NCI-H1092 treated with DMSO at 0.1 percent for 48 hours (cell line): ENCODE measurements at regions not wholly inside any gene's neighbourhood (a gene's known extent, or its start where the extent isn't known, plus 50 kb on each side); places are given as distances from the start of the nearest gene placed in this dataset.

ENCODE experiments used
- DNase-seq: peaks from one replicate; lab custom pipeline; 2025; lab: John Stamatoyannopoulos, UW

GRCh38 chr2:128368437-128369107, 49.9 kb upstream of the HS6ST1 start:
- DNase-seq: no peak

DNA sequence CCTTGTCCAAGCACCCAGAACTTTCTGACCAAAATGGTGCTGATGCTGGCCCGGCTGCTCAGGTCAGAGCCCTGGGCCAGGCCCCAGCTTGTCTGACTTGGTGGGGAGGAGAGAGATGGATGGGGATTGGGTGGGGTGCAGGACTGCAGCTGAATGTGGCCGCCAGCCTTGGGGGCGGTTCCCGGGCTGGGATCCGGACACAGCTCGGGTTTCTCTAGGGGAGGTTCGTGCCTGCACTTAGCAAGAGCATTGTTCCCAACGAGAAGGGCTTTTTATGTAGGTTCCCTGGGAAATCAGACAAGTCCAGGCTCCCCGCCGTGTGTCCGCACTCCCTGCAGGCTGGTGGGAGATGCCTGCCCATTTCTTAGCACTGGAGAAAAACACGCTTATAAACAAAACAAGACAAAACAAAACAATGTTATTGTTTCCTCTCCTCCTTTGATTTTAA, 50.5 kb upstream of the HS6ST1 start:
- no peak for DNase-seq

- DNase-seq: no peak
Measured at GRCh38 chr2:128369602-128370467, 51.2 kb upstream of the HS6ST1 start.

- DNase-seq: no peak
Measured at GRCh38 chr2:128370468-128371247, 52.0 kb upstream of the HS6ST1 start.

DNA sequence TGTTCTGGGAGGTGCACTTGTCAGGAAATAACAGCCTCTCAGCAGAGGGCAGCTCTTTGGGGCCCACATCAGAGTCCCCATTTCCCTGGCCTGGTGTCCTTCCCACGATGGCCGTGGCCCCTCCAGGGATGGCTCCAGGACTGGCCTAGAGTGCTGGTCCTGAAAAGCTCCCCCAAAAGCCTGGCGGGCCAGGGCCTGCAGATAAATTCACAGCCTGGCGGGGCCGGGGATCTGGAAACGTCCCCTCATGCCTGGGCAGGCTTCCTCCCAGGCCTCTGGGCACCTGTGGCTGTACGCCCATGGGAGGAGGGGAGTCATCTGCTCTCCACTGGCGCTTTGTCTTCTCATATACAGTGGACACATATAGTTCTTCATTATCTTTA, 52.6 kb upstream of the HS6ST1 start:
- DNase-seq: no peak

DNA sequence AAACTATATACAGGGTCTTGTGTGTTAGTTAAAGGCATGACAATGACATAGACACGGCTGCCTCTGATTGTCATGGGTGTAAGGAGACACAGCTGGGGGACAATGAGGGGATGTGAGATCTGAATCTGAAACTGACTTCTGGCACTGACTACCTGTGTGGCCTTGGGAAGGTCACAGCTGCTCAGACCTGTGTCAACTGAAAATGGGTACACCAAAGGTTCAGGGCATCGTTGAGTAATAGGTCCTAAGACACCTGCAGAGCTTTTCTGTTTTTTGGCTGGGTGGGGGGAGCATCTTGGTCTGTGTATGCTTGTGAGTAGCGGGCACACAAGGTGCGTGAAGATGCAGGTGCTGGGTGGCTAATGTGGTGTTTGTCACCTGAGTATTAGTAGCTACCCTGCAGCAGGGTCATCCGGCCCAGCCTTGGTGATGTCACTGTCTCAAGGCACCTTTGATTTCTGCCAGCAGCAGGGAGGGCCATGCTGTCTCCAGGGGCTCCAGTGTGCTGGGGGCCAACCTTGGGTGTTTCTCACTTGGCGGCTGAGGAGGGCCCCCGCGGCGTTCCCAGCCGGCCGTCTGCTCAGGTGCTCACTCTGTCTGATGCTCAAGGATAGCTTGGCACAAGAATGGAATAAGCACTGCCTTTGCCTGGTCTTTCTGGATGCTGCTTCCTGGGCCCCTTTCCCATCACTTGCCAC, 53.1 kb upstream of the HS6ST1 start:
- DNase-seq: no peak

DNA sequence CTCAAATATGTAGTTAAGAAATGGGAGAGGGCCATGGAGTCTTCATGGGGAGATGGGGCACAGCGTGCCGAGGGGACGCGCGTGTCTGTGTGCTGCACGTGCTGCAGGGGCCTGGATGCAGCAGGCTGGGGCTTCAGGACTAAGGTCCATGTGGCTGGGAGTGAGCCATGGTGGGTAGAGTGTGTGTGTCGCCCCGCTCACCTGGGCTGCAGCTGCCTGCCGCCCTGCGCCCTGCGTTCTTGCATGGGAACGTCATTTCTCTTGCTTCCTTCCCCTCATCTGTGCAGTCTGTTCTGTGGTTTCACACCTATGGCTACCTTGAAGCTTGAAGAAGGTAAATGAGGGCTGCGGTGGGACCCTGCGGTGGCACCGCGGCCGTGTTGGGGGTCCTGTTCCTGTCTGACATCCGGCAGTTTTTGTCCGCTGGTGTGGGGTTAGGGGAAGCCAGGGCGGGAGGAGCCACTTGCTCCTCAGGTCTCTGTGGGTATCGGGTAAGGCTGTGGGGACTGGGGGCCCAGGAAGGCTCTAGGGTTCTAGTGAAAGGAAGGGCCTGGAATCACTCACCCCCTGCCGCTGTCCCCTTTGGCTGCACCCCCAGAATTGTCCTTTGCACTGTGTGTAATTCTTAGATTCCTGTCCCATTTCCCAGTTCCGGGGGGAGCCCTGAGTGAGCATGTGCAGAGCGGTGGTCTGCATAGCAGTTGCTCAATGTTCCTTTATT, 54.1 kb upstream of the HS6ST1 start:
- no peak for DNase-seq

GRCh38 chr2:128373451-128374000, 54.9 kb upstream of the HS6ST1 start:
- DNase-seq: no peak

DNA sequence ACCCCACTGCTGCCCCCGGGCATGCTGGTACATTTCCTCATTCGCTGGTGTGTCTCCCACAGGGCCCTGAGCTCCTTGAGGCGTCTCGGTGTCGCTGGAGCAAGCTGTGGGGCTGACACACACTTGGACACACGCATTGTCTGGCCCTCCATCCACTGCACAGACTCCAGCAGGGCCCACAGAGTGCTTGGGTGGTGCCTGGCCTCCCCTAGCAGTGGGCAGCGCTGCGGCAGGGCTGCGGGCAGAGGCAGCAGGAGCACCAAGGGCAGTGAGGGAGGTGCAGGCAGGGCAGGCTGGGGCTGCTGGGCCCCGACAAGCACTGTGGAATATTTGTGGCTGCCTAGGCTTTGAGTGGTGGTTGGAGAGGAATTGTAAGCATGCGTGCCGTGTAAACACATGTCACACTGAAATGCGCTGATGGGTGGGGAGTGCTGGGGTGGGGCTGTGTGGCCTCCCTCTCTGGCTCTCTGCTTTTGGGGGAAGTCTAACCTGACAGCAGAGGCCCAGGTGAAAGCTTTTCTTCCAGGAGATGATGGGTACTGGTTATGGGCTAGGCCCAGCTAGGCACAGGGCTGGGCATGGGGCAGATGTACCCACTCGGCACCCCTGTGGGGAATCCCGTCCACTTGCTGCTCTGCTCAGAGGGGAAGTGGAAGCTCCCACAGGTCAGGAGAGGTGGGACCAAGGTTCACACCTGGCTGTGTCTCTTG, 55.5 kb upstream of the HS6ST1 start:
- DNase-seq: no peak

DNA sequence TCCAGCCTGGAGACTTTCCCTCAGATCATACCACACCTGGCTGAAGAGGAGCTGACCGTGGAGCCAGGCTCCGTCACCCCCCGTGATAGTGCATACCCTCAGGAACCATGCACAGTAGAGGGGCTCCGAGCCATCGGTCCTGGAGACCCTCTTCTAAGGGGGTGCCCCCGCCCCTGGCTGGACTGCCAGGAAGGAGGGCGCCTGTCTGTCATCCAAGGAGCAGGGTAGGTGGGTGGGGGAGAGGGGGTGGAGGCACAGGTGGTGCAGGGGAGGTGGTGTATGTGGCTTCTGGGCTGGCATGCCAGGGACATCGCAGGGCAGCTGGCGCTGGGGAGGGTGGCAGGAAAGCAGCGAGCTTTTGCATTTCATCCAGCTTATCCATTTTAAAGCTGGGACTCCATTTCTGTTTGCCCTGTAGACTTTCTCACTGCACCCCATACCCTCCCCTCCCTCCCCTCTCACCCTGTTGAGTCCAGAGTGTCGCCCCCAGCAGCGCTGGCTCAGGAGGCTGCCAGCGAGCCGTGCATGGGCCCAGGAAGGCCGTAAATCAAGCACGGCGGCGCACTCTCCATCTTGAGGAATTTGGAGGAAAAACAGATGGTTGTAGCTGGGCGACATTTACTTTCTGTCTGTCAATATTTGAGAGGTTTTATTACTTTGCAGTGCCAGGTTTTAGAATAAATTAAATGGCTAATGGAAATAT, 56.2 kb upstream of the HS6ST1 start:
- DNase-seq: no peak

GRCh38 chr2:128375454-128375853, 56.8 kb upstream of the HS6ST1 start:
- DNase-seq: no peak

DNA sequence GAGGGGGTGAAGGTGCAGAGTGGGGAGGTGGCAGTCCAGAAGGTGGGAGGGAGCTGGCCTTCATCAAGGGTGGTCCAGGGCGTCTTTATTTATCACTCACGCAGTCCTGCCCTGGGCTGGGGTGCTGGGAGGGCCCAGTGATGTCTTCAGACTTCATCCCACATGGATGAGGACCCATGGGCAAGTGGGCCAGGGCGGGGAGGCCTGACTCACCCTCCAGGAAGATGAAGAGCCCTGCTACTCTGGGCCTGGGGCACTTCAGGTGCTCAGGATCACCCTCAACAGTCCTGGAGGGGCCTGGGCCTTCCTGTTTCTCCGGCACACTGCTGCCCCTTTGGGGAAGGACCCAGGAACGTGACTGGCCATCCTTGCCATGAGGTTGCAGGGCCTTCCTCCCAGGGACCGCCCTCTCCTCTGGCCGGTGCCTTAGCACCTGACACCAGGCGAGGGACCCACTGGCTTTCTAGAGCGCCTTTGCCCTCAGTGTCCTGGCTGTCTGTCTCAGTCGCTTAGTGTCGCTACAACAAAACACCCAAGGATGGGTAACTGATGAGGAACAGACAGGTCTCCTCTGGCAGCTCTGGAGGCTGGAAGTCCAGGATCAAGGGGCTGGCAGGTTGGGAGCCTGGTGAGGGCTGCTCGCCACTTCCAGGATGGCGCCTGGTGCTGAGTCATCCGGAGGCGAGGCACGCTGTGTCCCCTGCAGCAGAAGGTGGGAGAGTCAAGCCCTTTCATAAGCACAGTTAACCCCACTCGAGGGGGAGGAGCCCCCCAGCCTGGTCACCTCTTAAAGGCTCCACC, 57.8 kb upstream of the HS6ST1 start:
- no peak for DNase-seq

DNA sequence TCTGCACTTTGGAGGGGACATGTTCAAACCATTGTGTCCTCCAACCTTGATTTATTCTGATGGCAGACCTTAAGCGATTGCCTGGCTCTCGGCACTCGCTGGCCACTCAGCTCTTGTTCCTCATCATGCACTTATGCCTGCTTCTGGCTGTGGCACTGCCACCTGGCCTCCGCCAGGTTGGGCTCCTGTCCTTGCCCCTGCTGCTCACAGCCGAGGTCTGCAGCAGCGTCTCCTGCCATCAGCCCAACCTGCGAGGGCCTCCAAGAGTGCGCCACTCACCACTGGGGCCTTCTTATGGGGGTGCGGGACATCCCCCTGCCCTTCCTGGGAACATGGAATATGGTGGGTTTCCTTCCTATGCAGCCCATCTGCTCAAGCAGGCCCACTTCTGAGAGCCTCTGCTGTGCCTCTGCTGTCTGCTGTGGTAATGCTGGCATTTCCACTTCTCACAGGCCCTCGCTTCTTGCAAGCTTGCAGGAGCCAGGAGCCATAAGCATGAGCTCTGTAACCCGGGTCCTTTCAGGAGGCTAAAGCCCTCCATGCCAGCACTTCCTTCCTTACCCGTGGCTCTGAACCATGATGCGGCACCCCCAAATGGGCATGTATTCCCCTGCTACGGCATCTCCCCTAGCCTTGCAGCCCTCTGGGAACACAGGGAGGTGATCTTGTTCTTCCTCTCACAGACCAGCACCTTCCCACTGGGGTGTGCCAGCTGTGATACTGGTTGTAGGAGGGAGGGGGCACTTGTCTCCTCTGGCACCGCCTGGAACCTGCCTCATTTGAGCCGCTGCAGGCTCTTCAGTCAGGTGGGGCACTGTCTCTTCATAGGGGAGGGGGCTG, 58.6 kb upstream of the HS6ST1 start:
- no peak for DNase-seq

GRCh38 chr2:128378231-128379020, 59.8 kb upstream of the HS6ST1 start:
- DNase-seq: no peak

- no peak for DNase-seq
Measured at GRCh38 chr2:128379021-128380015, 60.6 kb upstream of the HS6ST1 start.
